Activated naive CD4-positive, alpha-beta T cell treated with anti-CD3 and anti-CD28 coated beads for 36 hours (primary cell): ENCODE measurements at regions not wholly inside any gene's neighbourhood (a gene's known extent, or its start where the extent isn't known, plus 50 kb on each side); places are given as distances from the start of the nearest gene placed in this dataset.
A peak's percentile ranks its signal among the peaks of the same experiment; 100 is the strongest.
"Not testable (repeated sequence)": the region's sequence is repeated elsewhere in the genome, so short reads cannot be mapped to it uniquely, and the experiment has no call there.

Experiments
- CTCF ChIA-PET: fragments of 350-600 bp; sonication (Branson Sonifier 250); formaldehyde crosslinking; loops from one replicate; lab custom pipeline; 2021; ENCODE audit warnings: antibody characterized with exemption; lab: Charles Lee
- DNase-seq: peaks from one replicate; pipeline ENCODE4 v3.0.0-alpha.2; 2020
- H3K27ac Mint-ChIP-seq: one replicate; pipeline ENCODE4 v1.8.0; 2021; ENCODE audit warnings: mild to moderate bottlenecking, mixed read lengths
- H3K27me3 Mint-ChIP-seq: one replicate; pipeline ENCODE4 v1.8.0; 2021; ENCODE audit warnings: low read depth, mixed read lengths
- H3K36me3 Mint-ChIP-seq: one replicate; pipeline ENCODE4 v1.8.0; 2021; ENCODE audit warnings: low read depth, mixed read lengths
- H3K4me1 Mint-ChIP-seq: one replicate; pipeline ENCODE4 v1.8.0; 2021; ENCODE audit warnings: low read depth, mixed read lengths
- H3K4me3 Mint-ChIP-seq: one replicate; pipeline ENCODE4 v1.8.0; 2021; ENCODE audit warnings: mild to moderate bottlenecking, moderate library complexity, mixed read lengths
- H3K9me3 Mint-ChIP-seq: one replicate; pipeline ENCODE4 v1.8.0; 2021; ENCODE audit warnings: mixed read lengths
- intact Hi-C: fragments of 100-400 bp; cut with micrococcal nuclease; formaldehyde crosslinking; loops from one replicate; pipeline ENCODE4 v1.15.1; 2023

GRCh38 chr10:118423800-118424442, 81.8 kb upstream of the FAM204A start:
- H3K27ac Mint-ChIP-seq, result no peak overlapping the region
- DNase-seq, result peak; percentile 87
- H3K27me3 Mint-ChIP-seq, result peaks cover 9% of the 10 kb centered on the region
- H3K4me1 Mint-ChIP-seq, result peaks cover 4% of the 10 kb centered on the region
- CTCF ChIA-PET, result interaction anchor here (0.6 to 2.9 kb wide), 9 partner anchors 13 to 927 kb away, joined by 3 to 10 read pairs (median 3); no protein-coding TSS in a partner anchor
- intact Hi-C loops, result loop anchor here (1.0 to 2.0 kb wide), 3 partner anchors 82 to 928 kb away; partner anchors contain the start of gene FAM204A
- no peaks in the 10 kb centered on the region for H3K36me3 Mint-ChIP-seq
- no peak overlapping the region for H3K4me3 Mint-ChIP-seq
- no peaks in the 10 kb centered on the region for H3K9me3 Mint-ChIP-seq

GRCh38 chr10:118422241-118422640, 80.1 kb upstream of the FAM204A start:
- intact Hi-C loops, result loop anchor here (2.0 kb wide), 1 partner anchor 883 kb away; no protein-coding TSS in a partner anchor
- CTCF ChIA-PET, result interaction anchor here (0.7 to 2.9 kb wide), 4 partner anchors 11 to 925 kb away, joined by 3 to 10 read pairs (median 4); partner anchors contain the start of gene FAM204A
- DNase-seq, result no peak
- H3K27ac Mint-ChIP-seq, result no peak overlapping the region
- H3K4me1 Mint-ChIP-seq, result peaks cover 4% of the 10 kb centered on the region
- H3K4me3 Mint-ChIP-seq, result no peak overlapping the region
- no peaks in the 10 kb centered on the region for H3K9me3 Mint-ChIP-seq
- peaks cover 11% of the 10 kb centered on the region for H3K27me3 Mint-ChIP-seq
- no peaks in the 10 kb centered on the region for H3K36me3 Mint-ChIP-seq

- peaks cover 18% of the 10 kb centered on the region for H3K27me3 Mint-ChIP-seq
- H3K4me3 Mint-ChIP-seq, H3K9me3 Mint-ChIP-seq, CTCF ChIA-PET, H3K27ac Mint-ChIP-seq, H3K4me1 Mint-ChIP-seq, intact Hi-C loops, H3K36me3 Mint-ChIP-seq, DNase-seq: not testable (repeated sequence)
Measured at GRCh38 chr10:118420049-118420448, 77.9 kb upstream of the FAM204A start.

GRCh38 chr10:118412932-118413331, 70.8 kb upstream of the FAM204A start:
- no peak for DNase-seq
- Mint-ChIP-seq H3K27ac (no peak overlapping the region), H3K36me3 (no peaks in the 10 kb centered on the region), H3K4me1 (no peaks in the 10 kb centered on the region), H3K27me3 (peaks cover 13% of the 10 kb centered on the region), H3K4me3 (no peak overlapping the region), H3K9me3 (no peaks in the 10 kb centered on the region)
- CTCF ChIA-PET, result no interaction called here
- intact Hi-C loops, result no loop called here

GRCh38 chr10:118412132-118412760, 70.1 kb upstream of the FAM204A start:
- Mint-ChIP-seq H3K36me3 (no peaks in the 10 kb centered on the region), H3K4me3 (no peak overlapping the region), H3K4me1 (no peaks in the 10 kb centered on the region), H3K9me3 (no peaks in the 10 kb centered on the region), H3K27me3 (peaks cover 13% of the 10 kb centered on the region), H3K27ac (no peak overlapping the region)
- intact Hi-C loops, result no loop called here
- CTCF ChIA-PET, result no interaction called here
- DNase-seq, result no peak

GRCh38 chr10:118409295-118409694, 67.2 kb upstream of the FAM204A start:
- CTCF ChIA-PET, result no interaction called here
- no peak for DNase-seq
- Mint-ChIP-seq H3K27ac (no peak overlapping the region), H3K4me1 (no peaks in the 10 kb centered on the region), H3K36me3 (no peaks in the 10 kb centered on the region), H3K4me3 (no peak overlapping the region), H3K27me3 (peaks cover 3% of the 10 kb centered on the region), H3K9me3 (no peaks in the 10 kb centered on the region)
- intact Hi-C loops, result no loop called here

GRCh38 chr10:118408181-118408580, 66.1 kb upstream of the FAM204A start:
- Mint-ChIP-seq H3K9me3 (no peaks in the 10 kb centered on the region), H3K27ac (no peak overlapping the region), H3K36me3 (no peaks in the 10 kb centered on the region), H3K4me1 (no peaks in the 10 kb centered on the region), H3K27me3 (peaks cover 3% of the 10 kb centered on the region), H3K4me3 (no peak overlapping the region)
- intact Hi-C loops, result no loop called here
- CTCF ChIA-PET, result no interaction called here
- DNase-seq, result no peak

- H3K36me3 Mint-ChIP-seq, result no peaks in the 10 kb centered on the region
- peaks cover 3% of the 10 kb centered on the region for H3K27me3 Mint-ChIP-seq
- H3K27ac Mint-ChIP-seq, result no peak overlapping the region
- DNase-seq, result no peak
- CTCF ChIA-PET, result no interaction called here
- intact Hi-C loops, result no loop called here
- no peak overlapping the region for H3K4me3 Mint-ChIP-seq
- no peaks in the 10 kb centered on the region for H3K4me1 Mint-ChIP-seq
- H3K9me3 Mint-ChIP-seq, result no peaks in the 10 kb centered on the region
Measured at GRCh38 chr10:118407777-118408176, 65.7 kb upstream of the FAM204A start.

- Mint-ChIP-seq H3K9me3 (no peaks in the 10 kb centered on the region), H3K4me1 (no peaks in the 10 kb centered on the region), H3K36me3 (no peaks in the 10 kb centered on the region), H3K4me3 (no peak overlapping the region), H3K27ac (no peak overlapping the region), H3K27me3 (peaks cover 3% of the 10 kb centered on the region)
- CTCF ChIA-PET, result no interaction called here
- intact Hi-C loops, result no loop called here
- no peak for DNase-seq
Measured at GRCh38 chr10:118407026-118407425, 64.9 kb upstream of the FAM204A start.

GRCh38 chr10:118405928-118406327, 63.8 kb upstream of the FAM204A start:
- CTCF ChIA-PET, result no interaction called here
- intact Hi-C loops, result no loop called here
- Mint-ChIP-seq H3K27me3 (peaks cover 3% of the 10 kb centered on the region), H3K36me3 (no peaks in the 10 kb centered on the region), H3K27ac (no peak overlapping the region), H3K4me3 (no peak overlapping the region), H3K4me1 (no peaks in the 10 kb centered on the region), H3K9me3 (no peaks in the 10 kb centered on the region)
- no peak for DNase-seq

- intact Hi-C loops, result no loop called here
- Mint-ChIP-seq H3K4me3 (no peak overlapping the region), H3K4me1 (no peaks in the 10 kb centered on the region), H3K27ac (no peak overlapping the region), H3K9me3 (no peaks in the 10 kb centered on the region), H3K36me3 (no peaks in the 10 kb centered on the region), H3K27me3 (peaks cover 3% of the 10 kb centered on the region)
- DNase-seq, result no peak
- CTCF ChIA-PET, result no interaction called here
Measured at GRCh38 chr10:118403967-118404366, 61.8 kb upstream of the FAM204A start.

- no peak for DNase-seq
- H3K27me3 Mint-ChIP-seq, result peaks cover 7% of the 10 kb centered on the region
- H3K4me1 Mint-ChIP-seq, result no peaks in the 10 kb centered on the region
- CTCF ChIA-PET, result no interaction called here
- no peaks in the 10 kb centered on the region for H3K36me3 Mint-ChIP-seq
- H3K4me3 Mint-ChIP-seq, result no peak overlapping the region
- intact Hi-C loops, result no loop called here
- no peak overlapping the region for H3K27ac Mint-ChIP-seq
- H3K9me3 Mint-ChIP-seq, result no peaks in the 10 kb centered on the region
Measured at GRCh38 chr10:118401708-118402193, 59.6 kb upstream of the FAM204A start.

GRCh38 chr10:118397391-118397790, 55.3 kb upstream of the FAM204A start:
- peaks cover 12% of the 10 kb centered on the region for H3K27me3 Mint-ChIP-seq
- no peaks in the 10 kb centered on the region for H3K4me1 Mint-ChIP-seq
- H3K4me3 Mint-ChIP-seq, result no peak overlapping the region
- H3K27ac Mint-ChIP-seq, result no peak overlapping the region
- no peaks in the 10 kb centered on the region for H3K9me3 Mint-ChIP-seq
- CTCF ChIA-PET, result interaction anchor here (1.2 kb wide), 1 partner anchor 62 kb away, joined by 3 read pairs; no protein-coding TSS in a partner anchor
- DNase-seq, result no peak
- intact Hi-C loops, result no loop called here
- H3K36me3 Mint-ChIP-seq, result no peaks in the 10 kb centered on the region
